ENCODE measurements at regions not wholly inside any gene's neighbourhood (a gene's known extent, or its start where the extent isn't known, plus 50 kb on each side); places are given as distances from the start of the nearest gene placed in this dataset.

- no peak overlapping the region for H3K27ac ChIP-seq
- no peak for DNase-seq (ENCODE audit: low spot score)
- ChIA-PET CTCF (no interaction called here), POLR2A (ENCODE audit: low non-redundant PET) (no interaction called here)
- no peak for TF ChIP-seq CTCF (conservative IDR thresholded peaks at IDR 0.05; ENCODE audit: low read depth)
These were observed 802.1 kb upstream of the POU3F3 start for GRCh38 chr2:104051766-104052165.

GRCh38 chr2:104052356-104052755 lies 801.6 kb upstream of the POU3F3 start:
- ChIA-PET POLR2A (ENCODE audit: low non-redundant PET) (no interaction called here), CTCF (interaction anchor here (0.5 kb wide), 1 partner anchor 26 kb away, joined by 4 read pairs; no protein-coding TSS in a partner anchor)
- no peak overlapping the region for H3K27ac ChIP-seq
- no peak for TF ChIP-seq CTCF (conservative IDR thresholded peaks at IDR 0.05; ENCODE audit: low read depth)
- no peak for DNase-seq (ENCODE audit: low spot score)

GRCh38 chr2:104056451-104056850 lies 797.5 kb upstream of the POU3F3 start:
- DNase-seq (ENCODE audit: low spot score) = no peak
- H3K27ac ChIP-seq = no peak overlapping the region
- CTCF ChIA-PET = interaction anchor here (0.6 kb wide), 1 partner anchor 19 kb away, joined by 4 read pairs; no protein-coding TSS in a partner anchor
- no peak for TF ChIP-seq CTCF (conservative IDR thresholded peaks at IDR 0.05; ENCODE audit: low read depth)
- POLR2A ChIA-PET (ENCODE audit: low non-redundant PET) = no interaction called here

GRCh38 chr2:104068665-104069064 lies 785.2 kb upstream of the POU3F3 start:
- POLR2A ChIA-PET (ENCODE audit: low non-redundant PET) = no interaction called here
- CTCF ChIA-PET = interaction anchor here (0.7 kb wide), 1 partner anchor 403 kb away, joined by 3 read pairs; no protein-coding TSS in a partner anchor
- no peak overlapping the region for H3K27ac ChIP-seq
- no peak for TF ChIP-seq CTCF (conservative IDR thresholded peaks at IDR 0.05; ENCODE audit: low read depth)
- DNase-seq (ENCODE audit: low spot score) = no peak

GRCh38 chr2:104077573-104077972 lies 776.3 kb upstream of the POU3F3 start:
- H3K27ac ChIP-seq = no peak overlapping the region
- ChIA-PET POLR2A (ENCODE audit: low non-redundant PET) (no interaction called here), CTCF (interaction anchor here (0.6 to 0.7 kb wide), 3 partner anchors 15 to 1936 kb away, joined by 3 read pairs; no protein-coding TSS in a partner anchor)
- TF ChIP-seq CTCF (conservative IDR thresholded peaks at IDR 0.05; ENCODE audit: low read depth) = no peak
- no peak for DNase-seq (ENCODE audit: low spot score)

GRCh38 chr2:104078431-104079157 lies 775.3 kb upstream of the POU3F3 start:
- no peak overlapping the region for H3K27ac ChIP-seq
- DNase-seq (ENCODE audit: low spot score) = no peak
- TF ChIP-seq CTCF (conservative IDR thresholded peaks at IDR 0.05; ENCODE audit: low read depth) = no peak
- POLR2A ChIA-PET (ENCODE audit: low non-redundant PET) = no interaction called here
- CTCF ChIA-PET = interaction anchor here (0.7 kb wide), 3 partner anchors 26 to 860 kb away, joined by 3 to 4 read pairs (median 3); no protein-coding TSS in a partner anchor

Data from RWPE1 (cell line).